HepG2 (cell line): ENCODE measurements at regions not wholly inside any gene's neighbourhood (a gene's known extent, or its start where the extent isn't known, plus 50 kb on each side); places are given as distances from the start of the nearest gene placed in this dataset.

ENCODE experiments used
- CREBL2 ChIP-seq: sonication (generic); formaldehyde crosslinking; IDR thresholded peaks from 2 replicates; pipeline ENCODE4 v1.8.1; 2023; ENCODE audit warnings: missing genetic modification reagents, mild to moderate bottlenecking, borderline replicate concordance
- HMG20B ChIP-seq: conservative IDR thresholded peaks from 2 replicates; pipeline ENCODE4 v1.6.1; 2016; ENCODE audit warnings: missing genetic modification reagents, missing compliant biosample characterization
- HNRNPK ChIP-seq: fragments of 200-400 bp; formaldehyde crosslinking; IDR thresholded peaks from 2 replicates; pipeline ENCODE4 v1.6.1; 2018; ENCODE audit warnings: low read length, low read depth, moderate library complexity, mild to moderate bottlenecking; ENCODE audit not compliant: poor library complexity, severe bottlenecking
- MTF1 ChIP-seq: sonication (generic); formaldehyde crosslinking; IDR thresholded peaks from 2 replicates; pipeline ENCODE4 v1.5.0; 2020; ENCODE audit warnings: missing genetic modification reagents
- PREB ChIP-seq: sonication (generic); formaldehyde crosslinking; IDR thresholded peaks from 2 replicates; pipeline ENCODE4 v1.4.0; 2020; ENCODE audit warnings: missing genetic modification reagents
- RAD21 ChIP-seq: fragments of 450-650 bp; formaldehyde crosslinking; IDR thresholded peaks from 2 replicates; pipeline ENCODE4 v1.5.0; 2020; ENCODE audit warnings: mild to moderate bottlenecking
- RORA ChIP-seq: sonication (generic); formaldehyde crosslinking; IDR thresholded peaks from 2 replicates; pipeline ENCODE4 v1.5.0; 2020; ENCODE audit warnings: mild to moderate bottlenecking, missing genetic modification reagents, moderate library complexity
- ZBTB3 ChIP-seq: sonication (generic); formaldehyde crosslinking; IDR thresholded peaks from 2 replicates; pipeline ENCODE4 v1.4.0; 2020; ENCODE audit warnings: low read depth, mild to moderate bottlenecking, moderate library complexity, missing genetic modification reagents, borderline replicate concordance
- ZBTB33 ChIP-seq: sonication (generic); formaldehyde crosslinking; IDR thresholded peaks from 2 replicates; pipeline ENCODE4 v1.4.0; 2020; ENCODE audit warnings: missing genetic modification reagents
- ZNF207 ChIP-seq: fragments of 450-650 bp; IDR thresholded peaks from 2 replicates; pipeline ENCODE4 v1.6.1; 2016; ENCODE audit warnings: antibody characterized with exemption, borderline replicate concordance
- ZSCAN31 ChIP-seq: sonication (generic); formaldehyde crosslinking; IDR thresholded peaks from 2 replicates; pipeline ENCODE4 v1.5.0; 2020; ENCODE audit warnings: low read depth, mild to moderate bottlenecking, missing genetic modification reagents

- TF ChIP-seq PREB (CRISPR knock-in tag) (no peak), RORA (no peak), ZNF207 (no peak), ZBTB3 (no peak), CREBL2 (CRISPR knock-in tag) (no peak), ZSCAN31 (CRISPR knock-in tag) (no peak), ZBTB33 (no peak), HMG20B (CRISPR knock-in tag) (no peak), HNRNPK (no peak), MTF1 (CRISPR knock-in tag) (no peak), RAD21 (CRISPR knock-in tag) (no peak)
These were observed 122.3 kb upstream of the GRIK3 start for GRCh38 chr1:37156646-37157045.
